ENCODE measurements at regions not wholly inside any gene's neighbourhood (a gene's known extent, or its start where the extent isn't known, plus 50 kb on each side); places are given as distances from the start of the nearest gene placed in this dataset.

DNA sequence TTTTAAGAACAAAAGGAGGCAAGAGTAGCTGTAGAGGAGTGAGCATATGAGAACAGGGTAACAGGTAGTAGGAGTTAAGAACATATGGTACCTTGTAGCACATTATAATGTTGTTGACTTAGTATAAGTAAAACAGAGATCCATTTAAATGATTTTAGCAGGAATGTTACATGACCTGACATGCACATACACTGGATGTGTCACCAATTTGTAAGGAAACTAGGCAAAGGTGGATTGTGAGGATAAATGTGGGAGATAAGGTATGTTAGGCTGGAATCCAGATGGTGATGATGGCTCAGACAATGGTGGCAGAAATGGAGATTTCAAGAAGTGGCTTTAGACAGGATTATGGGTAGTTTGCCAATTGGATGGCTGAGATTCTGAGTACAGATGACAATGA is 443.1 kb upstream of the DAB2 start:
- DNase-seq, result no peak

- no peak for DNase-seq
Measured at GRCh38 chr5:39863926-39864552, 439.3 kb upstream of the DAB2 start.

DNA sequence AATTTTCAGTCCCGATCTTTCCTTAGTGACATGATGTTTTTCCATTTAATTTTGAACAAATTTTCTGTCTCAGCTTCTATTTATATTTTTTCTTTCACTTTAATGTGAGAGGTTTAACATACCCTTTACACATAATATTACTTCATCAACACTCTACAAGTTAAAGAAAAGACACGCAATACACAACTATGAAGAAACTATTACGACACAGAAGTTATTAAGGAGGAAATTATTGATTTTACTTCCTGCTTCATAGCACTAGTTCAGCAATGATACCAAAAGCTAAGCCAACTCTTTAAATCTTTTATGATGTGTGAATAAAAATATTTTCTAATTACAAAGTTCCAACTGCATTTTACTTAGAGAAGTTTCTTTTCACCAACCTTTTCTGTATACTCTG is 432.3 kb upstream of the DAB2 start:
- no peak for DNase-seq

DNA sequence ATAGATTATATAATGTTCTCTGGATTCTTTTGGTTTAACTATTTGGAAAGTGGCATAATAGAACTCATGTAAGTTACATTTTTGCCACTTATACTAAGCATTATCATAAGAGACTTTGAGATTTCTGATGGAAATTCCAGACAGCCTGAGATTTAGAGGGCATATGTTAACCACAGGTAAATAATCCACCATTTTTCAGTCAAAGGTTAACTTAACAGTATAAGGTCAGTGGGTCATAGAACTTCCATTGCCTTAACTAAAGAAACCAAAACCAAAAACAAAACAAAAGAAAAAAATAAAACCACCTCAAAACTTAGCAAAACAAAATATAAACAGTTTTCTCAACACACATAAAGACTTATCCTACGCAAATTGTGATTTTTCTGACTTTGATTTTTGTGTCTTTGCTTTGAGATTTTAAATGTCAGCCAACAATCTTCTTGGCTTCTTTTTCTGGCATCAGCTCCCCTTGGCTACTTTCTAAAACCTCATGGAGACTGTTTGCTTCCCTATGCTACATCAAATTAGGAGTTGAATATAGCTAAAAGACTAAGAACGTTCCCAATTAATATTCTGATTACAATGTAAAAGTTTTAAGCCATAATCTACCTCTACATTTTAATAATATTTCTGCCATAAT is 430.1 kb upstream of the DAB2 start:
- DNase-seq, result no peak

DNA sequence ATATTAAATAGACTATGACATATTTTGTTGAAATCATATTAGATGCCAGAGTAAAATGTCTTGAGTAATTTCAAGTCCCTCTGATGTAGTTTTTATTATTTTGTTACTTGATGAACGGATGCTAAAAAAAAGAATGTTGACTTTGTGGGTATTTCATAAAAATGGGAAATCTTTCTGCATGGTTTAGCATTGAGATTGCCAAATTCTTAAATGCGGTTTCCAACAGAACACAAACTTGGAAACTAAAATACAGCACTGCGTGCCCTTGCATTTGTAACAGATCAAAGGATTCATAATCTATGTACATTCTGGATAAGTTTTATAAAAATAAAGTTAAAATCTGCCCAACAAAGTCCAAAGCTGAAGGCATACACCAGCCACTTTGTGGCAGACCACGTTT is 425.5 kb upstream of the DAB2 start:
- DNase-seq, result no peak

DNA sequence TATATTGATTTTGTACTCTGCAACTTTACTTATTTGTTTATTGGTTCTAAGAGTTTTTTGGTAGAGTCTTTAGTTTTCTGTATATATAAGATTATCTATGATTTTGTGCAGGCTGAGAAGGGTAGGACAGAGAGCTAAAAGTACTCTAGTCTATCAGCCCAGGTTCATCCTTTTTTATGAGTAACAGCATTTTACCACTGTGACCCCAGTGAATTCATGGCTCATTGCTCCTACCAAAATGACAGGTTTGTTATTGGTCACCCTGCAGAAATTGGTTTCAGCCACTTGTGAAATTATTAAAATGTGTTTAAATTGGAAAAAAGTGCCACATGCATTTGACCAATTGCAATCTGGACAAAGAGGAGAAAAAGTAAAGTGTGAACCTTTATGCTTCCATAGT is 421.4 kb upstream of the DAB2 start:
- no peak for DNase-seq

GRCh38 chr5:39843767-39844166 is 419.0 kb upstream of the DAB2 start:
- no peak for DNase-seq

- peak; percentile 24 for DNase-seq
Measured at GRCh38 chr5:39835371-39835770, 410.6 kb upstream of the DAB2 start.

- no peak for DNase-seq
Measured at GRCh38 chr5:39829441-39829840, 404.7 kb upstream of the DAB2 start.

DNA sequence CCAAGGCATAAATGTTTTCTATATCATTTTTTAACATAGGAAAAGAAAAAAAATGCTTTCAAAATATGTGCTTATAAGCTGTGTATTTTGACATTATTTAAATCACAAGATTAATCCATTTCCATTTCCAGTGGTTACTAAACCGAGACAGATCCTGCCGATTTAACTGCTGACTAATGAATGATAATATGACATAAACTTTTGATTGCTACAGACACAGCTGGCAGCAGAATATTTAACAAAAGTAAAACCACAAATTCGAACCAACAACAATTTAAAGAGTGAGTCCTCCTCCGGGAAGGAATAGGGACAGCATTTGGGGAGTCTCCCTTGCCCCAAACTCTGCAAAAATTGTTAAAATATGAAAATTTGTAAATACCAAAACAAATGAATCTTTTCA is 401.3 kb upstream of the DAB2 start:
- peak; percentile 57 for DNase-seq

- no peak for DNase-seq
Measured at GRCh38 chr5:39825301-39825700, 400.5 kb upstream of the DAB2 start.

DNA sequence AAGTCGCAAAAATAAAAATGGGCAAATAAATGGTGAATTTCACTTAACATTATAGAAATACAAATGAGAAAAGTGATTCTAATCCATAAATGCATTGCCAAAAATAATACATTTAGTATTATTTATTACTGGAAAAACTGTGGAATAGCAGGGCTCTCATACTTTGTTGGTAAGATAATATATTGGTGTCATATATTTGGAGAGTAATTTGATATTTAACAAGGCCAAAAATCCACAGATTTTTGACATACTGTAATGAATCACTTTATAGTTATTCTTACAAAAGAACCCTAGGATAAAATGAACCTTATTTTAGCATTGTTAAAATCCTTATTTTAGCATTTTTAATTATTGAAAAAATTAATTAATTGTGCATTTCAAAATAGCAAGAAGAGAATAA is 397.2 kb upstream of the DAB2 start:
- DNase-seq, result no peak

DNA sequence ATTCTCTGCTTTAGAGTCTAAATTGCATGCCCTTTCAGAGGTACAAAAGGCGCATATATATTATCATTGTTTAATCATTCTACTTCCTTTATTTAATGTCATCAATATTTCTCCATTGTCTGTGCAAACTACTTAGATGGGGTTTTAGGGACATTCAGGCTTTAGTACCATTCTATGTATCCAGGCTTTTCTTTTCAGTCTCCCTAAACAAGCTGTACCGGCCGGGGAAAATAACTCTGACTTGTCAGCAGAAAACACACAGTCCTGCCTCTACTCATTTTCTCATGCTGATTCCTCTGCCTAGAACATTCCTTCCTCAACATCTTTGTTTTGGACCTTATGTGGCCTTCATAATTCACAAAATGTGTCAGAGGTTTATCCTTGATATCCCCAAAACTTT is 392.1 kb upstream of the DAB2 start:
- no peak for DNase-seq

DNA sequence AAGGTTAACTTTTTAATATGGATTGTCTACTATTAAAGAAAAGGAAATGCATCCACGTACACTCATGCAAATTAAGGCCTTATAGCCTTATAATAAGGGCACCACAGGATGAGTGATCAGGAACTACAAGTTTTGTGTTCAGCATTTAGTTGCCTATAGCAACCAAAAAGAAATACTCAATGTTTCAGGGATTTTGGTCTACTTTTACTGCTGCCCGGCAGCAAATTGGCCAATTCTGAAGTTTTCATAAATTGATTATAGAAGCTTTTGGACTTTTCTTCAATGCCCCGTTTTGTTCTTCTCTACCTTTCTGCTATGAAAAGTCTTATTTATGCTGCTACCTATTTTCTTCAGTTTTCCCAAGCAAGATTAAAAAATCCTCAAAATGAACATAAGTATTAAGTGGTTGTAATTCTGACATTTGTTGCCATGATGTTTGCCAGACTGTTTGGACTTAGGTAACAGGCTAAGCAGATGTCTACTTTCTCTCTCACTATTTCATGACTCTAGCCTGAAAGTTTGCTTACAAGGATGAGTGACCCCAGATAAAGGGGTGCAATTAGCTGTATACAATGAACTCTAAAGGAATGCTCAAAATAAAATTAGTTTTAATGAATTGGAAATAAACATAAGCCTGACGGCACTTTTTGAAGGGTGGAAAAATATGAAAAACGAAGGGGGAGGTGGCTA is 391.5 kb upstream of the DAB2 start:
- no peak for DNase-seq

GRCh38 chr5:39815711-39816110 is 390.9 kb upstream of the DAB2 start:
- no peak for DNase-seq

DNA sequence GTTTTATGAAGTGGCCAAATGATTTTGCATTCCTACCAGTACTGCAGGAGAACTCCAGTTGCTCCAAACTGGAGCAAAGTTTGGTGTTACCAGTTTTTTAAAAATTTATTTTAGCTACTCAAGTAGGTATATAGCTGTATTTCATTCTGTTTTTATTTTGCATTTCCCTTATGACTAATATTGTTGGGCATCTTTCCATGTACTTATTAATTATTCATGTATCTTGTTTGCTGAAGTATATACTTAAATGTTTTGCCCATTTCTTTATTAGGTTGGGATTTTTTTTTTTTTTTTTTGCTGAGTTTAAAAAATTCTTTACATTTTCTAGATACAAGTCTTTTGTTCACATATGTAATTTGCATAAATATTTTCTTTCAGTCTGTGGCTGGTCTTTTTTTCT is 386.6 kb upstream of the DAB2 start:
- no peak for DNase-seq

GRCh38 chr5:39808656-39809055 is 383.9 kb upstream of the DAB2 start:
- DNase-seq, result no peak

DNA sequence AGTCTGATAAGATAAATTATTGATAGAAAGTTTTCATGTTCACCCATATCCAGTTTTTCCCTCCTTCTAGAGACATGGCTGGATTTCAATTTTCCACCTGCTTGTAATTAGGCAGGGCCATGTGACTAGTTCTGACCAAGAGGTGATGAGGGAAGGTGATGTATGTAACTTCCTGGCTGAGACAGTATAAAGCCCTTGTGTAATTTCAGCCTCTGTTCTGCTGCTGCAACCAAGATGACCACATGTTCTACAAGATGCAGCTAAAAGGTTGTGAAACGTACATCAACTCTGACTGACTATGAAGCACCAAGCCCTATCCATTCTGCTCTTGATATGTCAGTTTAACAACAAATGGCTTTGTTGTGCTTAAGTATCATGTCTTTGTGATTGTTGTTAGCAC is 376.5 kb upstream of the DAB2 start:
- peak; percentile 19 for DNase-seq

DNA sequence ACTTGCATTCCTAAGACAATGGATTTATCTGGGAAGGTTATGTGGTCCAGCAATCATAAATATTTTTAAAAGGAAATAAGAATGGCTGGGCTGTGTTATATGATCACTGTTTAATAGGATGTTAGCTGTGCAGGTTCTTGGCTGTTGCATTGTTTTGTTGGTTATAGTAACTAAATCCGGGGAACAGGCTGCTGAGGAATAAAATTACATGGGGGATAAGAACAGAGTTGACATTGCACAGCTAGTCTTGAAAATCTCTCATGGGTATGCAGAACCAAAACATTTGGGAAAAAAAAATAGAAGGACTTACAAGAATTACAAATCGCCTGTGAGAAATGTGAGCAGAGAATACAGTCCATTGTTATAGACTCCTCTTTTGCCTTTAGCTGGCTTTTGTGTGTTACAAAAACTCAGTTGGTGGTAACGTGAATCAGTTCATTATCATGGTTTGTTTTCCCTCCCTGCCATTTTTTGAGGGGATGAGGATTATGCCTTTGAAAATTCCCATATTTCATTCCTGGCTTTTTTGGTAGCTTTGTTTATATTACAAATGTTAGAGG is 375.3 kb upstream of the DAB2 start:
- no peak for DNase-seq

GRCh38 chr5:39799242-39799641 is 374.5 kb upstream of the DAB2 start:
- DNase-seq, result no peak

DNA sequence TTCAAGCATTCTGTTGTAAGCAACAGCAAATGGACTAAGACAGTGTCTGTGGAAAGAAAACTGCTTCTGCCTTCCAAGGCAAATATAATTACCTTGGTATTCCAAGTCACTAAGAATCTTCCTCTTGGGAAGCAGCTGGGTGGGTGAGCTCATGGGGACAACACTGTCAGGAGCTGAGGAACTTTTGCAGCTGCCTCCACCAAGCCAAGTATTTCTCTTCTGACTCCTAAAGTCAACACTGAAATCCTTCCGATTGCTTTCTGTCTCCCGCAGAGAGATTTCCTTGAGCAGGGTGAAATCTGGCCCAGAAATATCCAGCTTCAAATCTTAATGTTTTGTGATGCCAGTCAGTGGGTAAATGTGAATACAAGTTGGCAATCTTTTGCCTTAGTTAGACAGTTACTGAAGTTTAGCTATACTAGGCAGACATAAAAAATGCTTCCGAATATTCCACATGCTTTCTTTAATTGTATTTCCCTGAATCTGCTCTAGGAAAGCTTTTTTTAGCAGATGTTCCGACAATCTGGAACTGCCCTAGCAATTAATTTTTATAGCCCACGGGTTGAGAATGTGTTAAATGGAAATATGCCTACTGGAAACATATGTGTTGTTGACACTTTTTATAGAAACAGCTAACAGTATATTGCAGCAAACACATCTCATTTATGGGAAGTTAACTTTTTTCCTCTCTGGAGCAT is 369.9 kb upstream of the DAB2 start:
- no peak for DNase-seq

GRCh38 chr5:39785410-39785809 is 360.6 kb upstream of the DAB2 start:
- no peak for DNase-seq

DNA sequence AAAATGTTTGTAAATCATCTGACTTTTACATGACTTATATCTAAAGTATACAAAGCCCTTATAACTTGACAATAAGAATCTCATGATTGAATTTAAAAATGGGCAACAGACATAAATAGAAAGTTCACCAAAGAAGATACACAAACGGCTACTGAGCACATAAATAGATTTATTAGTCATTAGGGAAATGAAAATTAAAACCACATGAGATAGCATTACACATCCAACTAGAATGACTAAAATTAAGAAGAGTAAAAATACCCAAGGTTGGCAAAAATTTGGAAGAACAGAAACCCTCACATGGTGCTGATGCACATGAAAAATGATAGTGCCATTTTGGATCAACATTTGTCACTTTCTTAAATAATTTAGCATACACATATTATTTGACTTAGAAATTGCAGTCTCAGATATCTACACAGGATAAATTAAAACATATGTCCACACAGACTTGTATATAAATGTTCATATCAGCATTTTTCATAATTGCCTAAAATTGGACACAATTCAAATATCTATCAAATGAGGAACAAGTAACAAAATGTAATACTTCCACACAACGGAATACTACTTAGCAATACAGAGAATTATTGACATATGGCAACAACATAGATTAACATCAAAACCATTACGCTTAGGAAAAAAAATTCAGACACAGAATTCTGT is 359.1 kb upstream of the DAB2 start:
- peak; percentile 92 for DNase-seq

Data from HCEC 1CT (cell line).